Cortex of kidney (tissue), 1 donor: ENCODE measurements at regions not wholly inside any gene's neighbourhood (a gene's known extent, or its start where the extent isn't known, plus 50 kb on each side); places are given as distances from the start of the nearest gene placed in this dataset.
"Not testable (repeated sequence)": the region's sequence is repeated elsewhere in the genome, so short reads cannot be mapped to it uniquely, and the experiment has no call there.

Experiments used
- DNase-seq: peaks from one replicate; lab custom pipeline; 2025; lab: John Stamatoyannopoulos, UW

- not testable (repeated sequence) for DNase-seq
Measured at GRCh38 chr12:31162896-31163560, 89.4 kb downstream of the DDX11 start.

GRCh38 chr12:31174293-31174692, 100.6 kb downstream of the DDX11 start:
- not testable (repeated sequence) for DNase-seq

GRCh38 chr12:31177514-31177913, 103.9 kb downstream of the DDX11 start:
- not testable (repeated sequence) for DNase-seq

GRCh38 chr12:31178875-31179274, 105.2 kb downstream of the DDX11 start:
- DNase-seq = not testable (repeated sequence)

GRCh38 chr12:31179627-31180237, 106.1 kb downstream of the DDX11 start:
- not testable (repeated sequence) for DNase-seq

GRCh38 chr12:31182571-31182970, 108.9 kb downstream of the DDX11 start:
- not testable (repeated sequence) for DNase-seq

- DNase-seq = not testable (repeated sequence)
Measured at GRCh38 chr12:31183107-31183506, 109.4 kb downstream of the DDX11 start.

GRCh38 chr12:31183899-31184298, 110.2 kb downstream of the DDX11 start:
- not testable (repeated sequence) for DNase-seq

GRCh38 chr12:31184667-31185066, 111.0 kb downstream of the DDX11 start:
- not testable (repeated sequence) for DNase-seq

- not testable (repeated sequence) for DNase-seq
Measured at GRCh38 chr12:31192689-31193088, 119.0 kb downstream of the DDX11 start.

GRCh38 chr12:31195620-31196019, 122.0 kb downstream of the DDX11 start:
- DNase-seq = not testable (repeated sequence)

GRCh38 chr12:31199476-31199875, 125.8 kb downstream of the DDX11 start:
- not testable (repeated sequence) for DNase-seq

GRCh38 chr12:31201382-31201781, 124.6 kb downstream of the SINHCAF start:
- no peak for DNase-seq

GRCh38 chr12:31203261-31203660, 122.7 kb downstream of the SINHCAF start:
- DNase-seq = no peak

GRCh38 chr12:31205054-31205453, 120.9 kb downstream of the SINHCAF start:
- DNase-seq = no peak

GRCh38 chr12:31206038-31206670, 119.8 kb downstream of the SINHCAF start:
- no peak for DNase-seq

- no peak for DNase-seq
Measured at GRCh38 chr12:31207799-31208465, 118.0 kb downstream of the SINHCAF start.

GRCh38 chr12:31210104-31210503, 115.8 kb downstream of the SINHCAF start:
- no peak for DNase-seq

- DNase-seq = no peak
Measured at GRCh38 chr12:31210541-31210940, 115.4 kb downstream of the SINHCAF start.

- no peak for DNase-seq
Measured at GRCh38 chr12:31214626-31215517, 111.1 kb downstream of the SINHCAF start.

- no peak for DNase-seq
Measured at GRCh38 chr12:31215518-31216232, 110.3 kb downstream of the SINHCAF start.
